ENCODE measurements at regions not wholly inside any gene's neighbourhood (a gene's known extent, or its start where the extent isn't known, plus 50 kb on each side); places are given as distances from the start of the nearest gene placed in this dataset.

DNA sequence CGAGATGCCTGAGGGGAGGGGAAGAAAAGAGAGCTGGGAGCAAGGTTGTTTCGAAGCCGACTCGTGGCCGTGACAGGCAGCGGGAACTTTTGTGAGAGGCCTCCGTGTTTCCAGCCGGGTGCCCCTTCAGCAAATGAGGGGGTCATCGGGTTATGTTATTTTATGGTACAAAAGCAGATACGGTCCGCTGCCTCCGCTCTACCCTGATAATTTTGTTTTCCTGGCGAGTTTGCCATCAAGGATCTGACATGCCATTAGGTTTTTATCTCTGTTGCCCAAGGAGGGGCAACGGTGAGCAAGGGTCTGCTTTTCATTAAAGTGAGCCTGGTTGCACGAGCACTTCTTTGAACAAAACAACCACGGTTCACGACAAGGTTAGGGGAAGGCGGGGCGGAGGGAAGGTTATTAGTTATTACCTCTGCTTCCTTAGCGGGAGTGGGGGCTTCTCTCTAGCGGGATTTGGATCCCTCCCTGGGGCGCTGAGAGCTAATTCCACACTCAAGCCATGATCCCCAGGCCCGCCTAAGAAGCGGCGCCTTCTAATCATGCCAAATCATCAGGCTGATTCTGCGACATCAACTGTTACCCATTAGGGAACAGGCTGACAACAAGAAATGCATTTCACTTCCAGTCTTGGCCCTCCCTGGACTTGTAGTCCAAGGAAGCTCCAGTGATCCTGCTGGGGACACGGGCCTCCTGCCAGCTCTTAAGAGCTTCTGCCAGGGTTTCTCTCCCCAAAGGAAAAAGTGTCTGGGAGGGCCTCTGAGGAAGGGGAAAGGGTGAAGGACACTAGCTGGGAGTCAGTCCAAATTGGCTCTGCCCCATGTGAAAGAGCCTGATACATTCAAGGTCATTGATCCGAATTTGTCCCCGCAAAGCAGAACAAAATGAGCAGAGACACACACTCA is 617.7 kb downstream of the MID1IP1 start:
- H3K4me1 ChIP-seq (ENCODE audit: low read length): peaks cover 8% of the 10 kb centered on the region
- no peaks in the 10 kb centered on the region for H3K9me3 ChIP-seq (ENCODE audit: insufficient read depth, low read length)
- H3K9ac ChIP-seq (ENCODE audit: low read length): no peak overlapping the region
- no peaks in the 10 kb centered on the region for H4K20me1 ChIP-seq (ENCODE audit: insufficient read depth, low read length)
- no peak overlapping the region for H3K4me3 ChIP-seq (ENCODE audit: low read length)
- no peaks in the 10 kb centered on the region for H3K36me3 ChIP-seq (replicated peaks; ENCODE audit: low read depth, low read length)
- H2AFZ ChIP-seq (ENCODE audit: low read depth, low read length): no peak overlapping the region
- no peaks in the 10 kb centered on the region for H3K79me2 ChIP-seq (ENCODE audit: low read length)
- peaks cover 20% of the 10 kb centered on the region for H3K27me3 ChIP-seq (ENCODE audit: low read depth, low read length)
- H3K4me2 ChIP-seq (ENCODE audit: low read length): no peak overlapping the region
- TF ChIP-seq, protein P1, sequence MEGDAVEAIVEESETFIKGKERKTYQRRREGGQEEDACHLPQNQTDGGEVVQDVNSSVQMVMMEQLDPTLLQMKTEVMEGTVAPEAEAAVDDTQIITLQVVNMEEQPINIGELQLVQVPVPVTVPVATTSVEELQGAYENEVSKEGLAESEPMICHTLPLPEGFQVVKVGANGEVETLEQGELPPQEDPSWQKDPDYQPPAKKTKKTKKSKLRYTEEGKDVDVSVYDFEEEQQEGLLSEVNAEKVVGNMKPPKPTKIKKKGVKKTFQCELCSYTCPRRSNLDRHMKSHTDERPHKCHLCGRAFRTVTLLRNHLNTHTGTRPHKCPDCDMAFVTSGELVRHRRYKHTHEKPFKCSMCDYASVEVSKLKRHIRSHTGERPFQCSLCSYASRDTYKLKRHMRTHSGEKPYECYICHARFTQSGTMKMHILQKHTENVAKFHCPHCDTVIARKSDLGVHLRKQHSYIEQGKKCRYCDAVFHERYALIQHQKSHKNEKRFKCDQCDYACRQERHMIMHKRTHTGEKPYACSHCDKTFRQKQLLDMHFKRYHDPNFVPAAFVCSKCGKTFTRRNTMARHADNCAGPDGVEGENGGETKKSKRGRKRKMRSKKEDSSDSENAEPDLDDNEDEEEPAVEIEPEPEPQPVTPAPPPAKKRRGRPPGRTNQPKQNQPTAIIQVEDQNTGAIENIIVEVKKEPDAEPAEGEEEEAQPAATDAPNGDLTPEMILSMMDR (IDR thresholded peaks at IDR 0.05; ENCODE audit: low read depth, low read length): no peak
- TF ChIP-seq EZH2phosphoT487 (IDR thresholded peaks at IDR 0.05; ENCODE audit: low read depth): no peak
- no peak overlapping the region for H3K27ac ChIP-seq (ENCODE audit: low read length)

DNA sequence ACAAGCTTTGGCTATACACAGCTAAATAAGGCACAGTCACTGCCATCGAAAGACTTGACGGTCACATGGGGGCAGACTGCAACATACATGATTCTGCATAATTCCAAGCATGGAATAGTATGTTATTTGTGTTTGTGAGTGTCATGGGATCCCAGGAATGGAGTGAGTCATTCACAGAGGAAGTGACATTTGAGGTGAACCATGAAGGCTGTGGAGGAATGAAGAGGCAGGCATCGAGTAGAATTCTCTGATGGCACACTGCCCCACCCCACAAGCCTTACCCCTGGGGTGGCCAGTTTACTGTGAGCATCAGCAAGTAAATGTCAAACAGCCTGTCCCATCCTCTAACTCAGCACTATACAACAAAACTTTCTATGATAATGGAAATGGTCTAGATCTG is 619.7 kb downstream of the MID1IP1 start:
- H3K9me3 ChIP-seq (ENCODE audit: insufficient read depth, low read length): no peaks in the 10 kb centered on the region
- H3K4me3 ChIP-seq (ENCODE audit: low read length): no peak overlapping the region
- H3K4me2 ChIP-seq (ENCODE audit: low read length): no peak overlapping the region
- no peak overlapping the region for H2AFZ ChIP-seq (ENCODE audit: low read depth, low read length)
- H3K36me3 ChIP-seq (replicated peaks; ENCODE audit: low read depth, low read length): no peaks in the 10 kb centered on the region
- no peaks in the 10 kb centered on the region for H4K20me1 ChIP-seq (ENCODE audit: insufficient read depth, low read length)
- TF ChIP-seq, protein P1 (IDR thresholded peaks at IDR 0.05; ENCODE audit: low read depth, low read length): no peak
- no peak for TF ChIP-seq EZH2phosphoT487 (IDR thresholded peaks at IDR 0.05; ENCODE audit: low read depth)
- peaks cover 20% of the 10 kb centered on the region for H3K27me3 ChIP-seq (ENCODE audit: low read depth, low read length)
- H3K4me1 ChIP-seq (ENCODE audit: low read length): peaks cover 8% of the 10 kb centered on the region
- no peak overlapping the region for H3K27ac ChIP-seq (ENCODE audit: low read length)
- H3K79me2 ChIP-seq (ENCODE audit: low read length): no peaks in the 10 kb centered on the region
- no peak overlapping the region for H3K9ac ChIP-seq (ENCODE audit: low read length)

DNA sequence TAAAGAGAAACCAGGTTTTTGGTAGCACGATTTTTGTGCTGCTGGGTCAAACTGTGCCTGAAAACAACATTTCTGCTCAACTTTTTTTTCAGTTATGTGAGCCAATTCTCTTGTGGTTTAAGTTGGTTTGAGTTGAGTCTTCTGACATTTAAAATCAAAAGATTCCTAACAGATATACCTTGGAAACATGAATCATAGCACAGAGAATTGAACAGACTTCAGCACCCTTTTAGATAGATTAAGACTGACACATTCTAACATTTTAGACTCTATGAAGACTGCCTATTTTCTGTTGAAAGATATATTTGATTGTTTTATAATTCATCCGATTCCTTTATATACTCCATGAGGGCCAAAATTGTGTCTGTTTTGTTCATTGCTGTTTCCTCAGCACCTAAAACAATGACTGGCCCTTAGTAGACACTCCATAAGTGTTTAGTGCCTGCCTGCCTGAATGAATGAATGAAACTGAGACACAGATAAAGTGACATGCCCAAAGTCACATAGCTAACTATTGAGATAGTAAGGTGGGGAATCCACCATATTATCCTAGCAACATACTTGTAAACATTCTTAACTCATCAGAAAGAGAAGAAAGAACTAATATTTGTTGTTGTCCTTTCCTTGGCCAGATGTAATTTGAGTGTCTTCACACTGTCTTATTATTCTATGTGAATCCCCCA is 624.0 kb downstream of the MID1IP1 start:
- Histone ChIP-seq H3K27me3 (ENCODE audit: low read depth, low read length) (no peaks in the 10 kb centered on the region), H3K36me3 (replicated peaks; ENCODE audit: low read depth, low read length) (no peaks in the 10 kb centered on the region), H3K4me2 (ENCODE audit: low read length) (no peak overlapping the region), H3K4me1 (ENCODE audit: low read length) (no peaks in the 10 kb centered on the region), H4K20me1 (ENCODE audit: insufficient read depth, low read length) (no peaks in the 10 kb centered on the region), H3K79me2 (ENCODE audit: low read length) (no peaks in the 10 kb centered on the region), H3K4me3 (ENCODE audit: low read length) (no peak overlapping the region), H3K9ac (ENCODE audit: low read length) (no peak overlapping the region), H3K9me3 (ENCODE audit: insufficient read depth, low read length) (no peaks in the 10 kb centered on the region), H2AFZ (ENCODE audit: low read depth, low read length) (no peak overlapping the region), H3K27ac (ENCODE audit: low read length) (no peak overlapping the region)
- TF ChIP-seq, protein P1 (IDR thresholded peaks at IDR 0.05; ENCODE audit: low read depth, low read length): no peak
- no peak for TF ChIP-seq EZH2phosphoT487 (IDR thresholded peaks at IDR 0.05; ENCODE audit: low read depth)

DNA sequence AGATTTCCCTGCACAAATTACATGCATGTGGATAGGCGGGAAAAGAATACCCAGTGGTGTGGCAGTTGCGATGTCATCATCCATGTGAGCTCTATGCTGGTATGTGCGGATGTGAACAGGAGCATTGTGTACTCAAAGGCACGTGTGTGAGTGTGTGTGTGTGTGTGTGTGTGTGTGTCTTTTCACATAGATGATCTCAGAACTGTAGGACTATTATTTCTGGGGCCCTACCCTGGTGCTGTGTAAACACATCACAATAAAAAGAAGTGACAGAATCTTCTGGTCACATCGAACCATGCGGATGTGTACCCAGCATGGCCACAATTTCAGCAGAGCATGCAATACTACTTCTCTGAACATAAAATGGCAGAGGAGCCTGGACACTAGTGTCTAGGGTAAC is 624.8 kb downstream of the MID1IP1 start:
- Histone ChIP-seq H3K9me3 (ENCODE audit: insufficient read depth, low read length) (no peaks in the 10 kb centered on the region), H3K27ac (ENCODE audit: low read length) (no peak overlapping the region), H3K4me3 (ENCODE audit: low read length) (no peak overlapping the region), H3K9ac (ENCODE audit: low read length) (no peak overlapping the region), H2AFZ (ENCODE audit: low read depth, low read length) (no peak overlapping the region), H3K4me1 (ENCODE audit: low read length) (no peaks in the 10 kb centered on the region; the same call in 1 of the 2 replicates), H3K27me3 (ENCODE audit: low read depth, low read length) (no peaks in the 10 kb centered on the region), H3K4me2 (ENCODE audit: low read length) (no peak overlapping the region), H4K20me1 (ENCODE audit: insufficient read depth, low read length) (no peaks in the 10 kb centered on the region), H3K36me3 (replicated peaks; ENCODE audit: low read depth, low read length) (no peaks in the 10 kb centered on the region), H3K79me2 (ENCODE audit: low read length) (no peaks in the 10 kb centered on the region)
- TF ChIP-seq, protein P1 (IDR thresholded peaks at IDR 0.05; ENCODE audit: low read depth, low read length): no peak
- no peak for TF ChIP-seq EZH2phosphoT487 (IDR thresholded peaks at IDR 0.05; ENCODE audit: low read depth)

All from OCI-LY3 (cell line).